ENCODE measurements at regions not wholly inside any gene's neighbourhood (a gene's known extent, or its start where the extent isn't known, plus 50 kb on each side); places are given as distances from the start of the nearest gene placed in this dataset.

GRCh38 chr4:128582427-128582870 lies 227.1 kb upstream of the JADE1 start (continued):
- no peak for TF ChIP-seq KAT2B (IDR thresholded peaks at IDR 0.05; ENCODE audit: low read depth, low read length)
- TF ChIP-seq SMARCA4 (IDR thresholded peaks at IDR 0.05) = peak; percentile 57
- no peak for TF ChIP-seq ARNT (IDR thresholded peaks at IDR 0.05)
- TF ChIP-seq AFF4 (CRISPR knock-in tag; IDR thresholded peaks at IDR 0.05) = no peak
- TF ChIP-seq HDGF (IDR thresholded peaks at IDR 0.05) = no peak
- no peak for TF ChIP-seq MXD1 (CRISPR knock-in tag; IDR thresholded peaks at IDR 0.05; ENCODE audit: borderline replicate concordance, poor library complexity, severe bottlenecking)
- TF ChIP-seq SETDB1 (IDR thresholded peaks at IDR 0.05; ENCODE audit: low read length) = no peak
- TF ChIP-seq DEAF1 (CRISPR knock-in tag; IDR thresholded peaks at IDR 0.05) = no peak
- no peak for TF ChIP-seq ZFP36 (IDR thresholded peaks at IDR 0.05; ENCODE audit: low read depth, low read length, partially characterized antibody)
- TF ChIP-seq THAP7 (CRISPR knock-in tag; IDR thresholded peaks at IDR 0.05) = no peak
- TF ChIP-seq RFX5 (IDR thresholded peaks at IDR 0.05; ENCODE audit: low read depth, low read length) = no peak
- TF ChIP-seq LEF1 (IDR thresholded peaks at IDR 0.05) = no peak
- no peak for TF ChIP-seq NFRKB (IDR thresholded peaks at IDR 0.05; ENCODE audit: low read depth)
- no peak for TF ChIP-seq RBBP5 (IDR thresholded peaks at IDR 0.05; ENCODE audit: borderline replicate concordance, insufficient read depth, low read length, poor library complexity, severe bottlenecking)
- TF ChIP-seq JUNB (CRISPR knock-in tag; conservative IDR thresholded peaks at IDR 0.05) = no peak
- TF ChIP-seq HDAC3 (IDR thresholded peaks at IDR 0.05; ENCODE audit: borderline replicate concordance, partially characterized antibody) = no peak
- no peak for TF ChIP-seq CBX5 (IDR thresholded peaks at IDR 0.05; ENCODE audit: borderline replicate concordance, low read depth)
- no peak for TF ChIP-seq GTF2B (IDR thresholded peaks at IDR 0.05; ENCODE audit: extremely low read depth, insufficient read length)
- TF ChIP-seq USF2 (CRISPR knock-in tag; IDR thresholded peaks at IDR 0.05) = no peak
- no peak for TF ChIP-seq SP2 (IDR thresholded peaks at IDR 0.05; ENCODE audit: extremely low read depth, low read depth, low read length, poor library complexity, severe bottlenecking)
- peak; percentile 44; the same call in 1 of the 2 replicates for TF ChIP-seq ETV1 (tag; conservative IDR thresholded peaks at IDR 0.05; ENCODE audit: low read depth)
- TF ChIP-seq GTF2A2 (tag; IDR thresholded peaks at IDR 0.05) = no peak
- no peak for TF ChIP-seq MCM5 (IDR thresholded peaks at IDR 0.05; ENCODE audit: low read depth)
